Thoracic aorta (tissue), 2 donors: ENCODE measurements at regions not wholly inside any gene's neighbourhood (a gene's known extent, or its start where the extent isn't known, plus 50 kb on each side); places are given as distances from the start of the nearest gene placed in this dataset.

ENCODE experiments used
- ATAC-seq: fragments of 150-250 bp; one replicate; pipeline ENCODE4 v1.8.0; 2017; ENCODE audit warnings: low read depth; ENCODE audit not compliant: insufficient number of reproducible peaks, low FRiP score
- DNase-seq: peaks from one replicate; pipeline ENCODE4 v3.0.0-alpha.2; 2020; ENCODE audit warnings: low spot score
- H3K27ac ChIP-seq, 2 donors: fragments of 200-600 bp; sonication (generic); 1 replicate in 1 of 2; 2 replicates in 1 of 2; pipeline ENCODE4 v1.5.1; 2016; ENCODE audit warnings: mild to moderate bottlenecking in 2 of 2, moderate library complexity in 2 of 2
- H3K27me3 ChIP-seq: fragments of 200-600 bp; sonication (generic); replicated peaks from 2 replicates; pipeline ENCODE4 v1.6.0; 2016; ENCODE audit warnings: mild to moderate bottlenecking; ENCODE audit not compliant: insufficient read depth
- H3K36me3 ChIP-seq: fragments of 200-600 bp; sonication (generic); one replicate; pipeline ENCODE4 v1.5.1; 2016
- H3K4me1 ChIP-seq, 2 donors: fragments of 200-600 bp; sonication (generic); 1 replicate in 1 of 2; 2 replicates in 1 of 2; pipeline versions ENCODE4 v1.5.1 to v1.6.0; 2016; ENCODE audit warnings: low read depth in 2 of 2, mild to moderate bottlenecking in 1 of 2; ENCODE audit not compliant: control insufficient read depth in 1 of 2
- H3K4me3 ChIP-seq: fragments of 200-600 bp; sonication (generic); 2 replicates; pipeline ENCODE4 v1.5.1; 2016; ENCODE audit warnings: mild to moderate bottlenecking
- H3K9me3 ChIP-seq: fragments of 200-600 bp; sonication (generic); 2 replicates; pipeline ENCODE4 v1.5.1; 2016
- TF ChIP-seq, protein P1 (sequence below): fragments of 200-600 bp; sonication (generic); IDR thresholded peaks from one replicate; pipeline ENCODE4 v1.5.1; 2019; ENCODE audit warnings: antibody characterized with exemption

DNA sequence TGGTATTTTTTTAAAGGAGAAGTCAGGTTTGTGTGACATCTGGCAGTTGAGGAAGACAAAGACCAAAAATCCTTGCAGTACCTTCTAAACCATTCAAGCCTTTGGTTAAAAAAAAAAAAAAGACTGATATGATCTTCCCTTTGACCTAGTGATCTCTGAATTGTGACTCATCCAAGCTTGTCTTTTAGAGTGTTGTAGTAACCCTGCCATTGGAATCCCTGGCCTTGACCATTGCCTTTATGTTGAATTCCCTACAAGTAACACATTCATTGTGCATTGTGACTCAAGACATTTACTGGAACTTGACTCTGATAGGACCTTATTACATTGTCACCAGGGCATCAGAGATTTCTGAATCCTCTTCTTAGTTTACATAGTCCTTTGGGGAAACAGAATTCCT, 1469.0 kb downstream of the TECRL start:
- no peaks in the 10 kb centered on the region for H3K27me3 ChIP-seq
- no peaks in the 10 kb centered on the region for H3K9me3 ChIP-seq
- no peak overlapping the region for H3K4me3 ChIP-seq
- ATAC-seq (no peak), DNase-seq (no peak)
- H3K4me1 ChIP-seq: no peaks in the 10 kb centered on the region
- no peak overlapping the region for H3K27ac ChIP-seq
- no peaks in the 10 kb centered on the region for H3K36me3 ChIP-seq
- TF ChIP-seq, protein P1, sequence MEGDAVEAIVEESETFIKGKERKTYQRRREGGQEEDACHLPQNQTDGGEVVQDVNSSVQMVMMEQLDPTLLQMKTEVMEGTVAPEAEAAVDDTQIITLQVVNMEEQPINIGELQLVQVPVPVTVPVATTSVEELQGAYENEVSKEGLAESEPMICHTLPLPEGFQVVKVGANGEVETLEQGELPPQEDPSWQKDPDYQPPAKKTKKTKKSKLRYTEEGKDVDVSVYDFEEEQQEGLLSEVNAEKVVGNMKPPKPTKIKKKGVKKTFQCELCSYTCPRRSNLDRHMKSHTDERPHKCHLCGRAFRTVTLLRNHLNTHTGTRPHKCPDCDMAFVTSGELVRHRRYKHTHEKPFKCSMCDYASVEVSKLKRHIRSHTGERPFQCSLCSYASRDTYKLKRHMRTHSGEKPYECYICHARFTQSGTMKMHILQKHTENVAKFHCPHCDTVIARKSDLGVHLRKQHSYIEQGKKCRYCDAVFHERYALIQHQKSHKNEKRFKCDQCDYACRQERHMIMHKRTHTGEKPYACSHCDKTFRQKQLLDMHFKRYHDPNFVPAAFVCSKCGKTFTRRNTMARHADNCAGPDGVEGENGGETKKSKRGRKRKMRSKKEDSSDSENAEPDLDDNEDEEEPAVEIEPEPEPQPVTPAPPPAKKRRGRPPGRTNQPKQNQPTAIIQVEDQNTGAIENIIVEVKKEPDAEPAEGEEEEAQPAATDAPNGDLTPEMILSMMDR: no peak

DNA sequence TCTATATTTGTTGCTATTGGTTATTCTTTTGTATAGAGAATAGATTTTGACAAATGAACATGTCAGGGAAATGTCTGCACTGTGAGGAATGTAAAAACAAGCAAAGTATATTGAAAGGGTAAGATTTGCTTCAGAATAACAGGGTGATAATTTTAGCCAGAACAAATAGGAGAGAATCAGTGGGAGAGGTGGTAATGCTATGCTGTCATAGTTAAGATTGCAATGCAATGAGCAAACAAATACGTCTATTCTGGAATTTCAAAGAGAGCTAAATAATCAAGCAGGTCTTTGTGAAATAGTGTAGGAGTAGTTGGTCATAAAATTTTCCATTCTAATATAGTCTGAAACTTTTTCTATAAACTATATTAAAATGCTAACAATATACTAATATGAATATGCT, 1478.4 kb downstream of the TECRL start:
- DNase-seq: no peak
- H3K27ac ChIP-seq: no peak overlapping the region
- no peaks in the 10 kb centered on the region for H3K9me3 ChIP-seq
- no peaks in the 10 kb centered on the region for H3K36me3 ChIP-seq
- TF ChIP-seq, protein P1: no peak
- no peak overlapping the region for H3K4me3 ChIP-seq
- H3K27me3 ChIP-seq: no peaks in the 10 kb centered on the region
- no peaks in the 10 kb centered on the region for H3K4me1 ChIP-seq
- no peak for ATAC-seq

DNA sequence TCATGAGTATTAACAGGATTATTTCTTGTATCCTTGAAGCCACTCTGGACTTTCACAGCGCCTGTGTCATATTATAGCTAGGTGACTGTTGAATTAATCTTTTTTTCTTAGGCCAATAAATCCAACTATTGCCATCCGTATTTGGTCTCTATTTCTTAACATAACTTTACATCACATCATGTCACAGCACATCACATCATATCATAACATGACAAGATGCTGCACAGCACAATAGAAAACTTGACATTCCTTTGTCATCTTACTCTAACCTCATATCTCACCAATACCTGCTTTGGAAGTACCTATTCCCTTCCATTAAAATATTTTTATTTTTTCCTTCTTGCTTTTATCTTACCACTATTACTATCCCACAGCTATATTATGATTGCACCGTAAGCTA, 1480.8 kb downstream of the TECRL start:
- TF ChIP-seq, protein P1: no peak
- DNase-seq (no peak), ATAC-seq (no peak)
- Histone ChIP-seq H3K4me3 (no peak overlapping the region), H3K27me3 (no peaks in the 10 kb centered on the region), H3K27ac (no peak overlapping the region), H3K36me3 (no peaks in the 10 kb centered on the region), H3K9me3 (no peaks in the 10 kb centered on the region), H3K4me1 (no peaks in the 10 kb centered on the region)

DNA sequence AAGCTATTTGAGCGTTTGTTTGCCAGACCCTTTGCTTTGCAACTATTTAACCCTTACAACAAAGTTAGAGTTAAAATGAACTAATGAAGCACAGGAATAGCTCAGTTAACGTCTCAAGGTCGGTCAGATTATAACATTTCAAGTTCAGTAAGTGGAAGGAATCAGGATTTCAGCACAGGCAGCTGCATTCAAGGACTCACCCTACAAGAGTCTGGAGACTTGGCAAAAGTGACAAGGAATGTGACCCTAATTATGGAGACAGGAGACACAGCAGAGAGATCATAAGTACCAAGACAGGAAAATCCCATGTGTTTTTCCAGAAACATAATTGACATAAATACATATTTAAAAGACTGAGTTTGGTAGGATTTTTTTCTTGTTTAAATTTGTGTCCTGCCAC, 1481.7 kb downstream of the TECRL start:
- ATAC-seq (no peak), DNase-seq (no peak)
- H3K27ac ChIP-seq: no peak overlapping the region
- H3K4me1 ChIP-seq: no peaks in the 10 kb centered on the region
- TF ChIP-seq, protein P1: no peak
- H3K36me3 ChIP-seq: no peaks in the 10 kb centered on the region
- no peaks in the 10 kb centered on the region for H3K27me3 ChIP-seq
- H3K4me3 ChIP-seq: no peak overlapping the region
- no peaks in the 10 kb centered on the region for H3K9me3 ChIP-seq

DNA sequence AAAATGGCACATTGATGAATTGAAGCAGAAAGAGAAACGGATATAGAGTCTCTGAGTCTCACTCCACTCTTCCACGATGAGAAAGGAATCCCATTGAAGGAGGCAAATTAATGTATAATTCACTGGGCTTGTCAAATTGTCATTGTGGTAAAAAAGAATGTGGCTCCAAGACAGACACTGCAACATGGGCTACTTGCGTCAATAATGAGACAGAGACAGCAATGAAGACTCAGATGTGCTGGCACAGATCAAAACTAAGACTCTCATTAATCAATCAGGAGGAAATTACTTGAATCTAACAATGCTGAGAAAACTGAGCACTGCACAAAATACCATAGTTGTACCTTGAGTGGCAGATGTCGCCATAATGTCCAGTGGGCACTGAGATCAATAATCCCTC, 1485.5 kb downstream of the TECRL start:
- ATAC-seq (no peak), DNase-seq (no peak)
- Histone ChIP-seq H3K36me3 (no peaks in the 10 kb centered on the region), H3K4me1 (no peaks in the 10 kb centered on the region), H3K27me3 (no peaks in the 10 kb centered on the region), H3K4me3 (no peak overlapping the region), H3K9me3 (no peaks in the 10 kb centered on the region), H3K27ac (no peak overlapping the region)
- TF ChIP-seq, protein P1: no peak
